Ishikawa (cell line): ENCODE measurements at regions not wholly inside any gene's neighbourhood (a gene's known extent, or its start where the extent isn't known, plus 50 kb on each side); places are given as distances from the start of the nearest gene placed in this dataset.

Experiments used
- CEBPB ChIP-seq: IDR thresholded peaks from 2 replicates; pipeline ENCODE4 v1.6.1; 2012
- EP300 ChIP-seq: IDR thresholded peaks from 2 replicates; pipeline ENCODE4 v1.6.1; 2012; ENCODE audit warnings: borderline replicate concordance
- TAF1 ChIP-seq: IDR thresholded peaks from 2 replicates; pipeline ENCODE4 v1.6.1; 2012; ENCODE audit warnings: low read depth, mild to moderate bottlenecking
- YY1 ChIP-seq: IDR thresholded peaks from 2 replicates; pipeline ENCODE4 v1.6.1; 2012; ENCODE audit warnings: low read depth
- TF ChIP-seq, protein P1 (sequence below): IDR thresholded peaks from 2 replicates; pipeline ENCODE4 v1.6.1; 2012; ENCODE audit warnings: low read depth, mild to moderate bottlenecking

DNA sequence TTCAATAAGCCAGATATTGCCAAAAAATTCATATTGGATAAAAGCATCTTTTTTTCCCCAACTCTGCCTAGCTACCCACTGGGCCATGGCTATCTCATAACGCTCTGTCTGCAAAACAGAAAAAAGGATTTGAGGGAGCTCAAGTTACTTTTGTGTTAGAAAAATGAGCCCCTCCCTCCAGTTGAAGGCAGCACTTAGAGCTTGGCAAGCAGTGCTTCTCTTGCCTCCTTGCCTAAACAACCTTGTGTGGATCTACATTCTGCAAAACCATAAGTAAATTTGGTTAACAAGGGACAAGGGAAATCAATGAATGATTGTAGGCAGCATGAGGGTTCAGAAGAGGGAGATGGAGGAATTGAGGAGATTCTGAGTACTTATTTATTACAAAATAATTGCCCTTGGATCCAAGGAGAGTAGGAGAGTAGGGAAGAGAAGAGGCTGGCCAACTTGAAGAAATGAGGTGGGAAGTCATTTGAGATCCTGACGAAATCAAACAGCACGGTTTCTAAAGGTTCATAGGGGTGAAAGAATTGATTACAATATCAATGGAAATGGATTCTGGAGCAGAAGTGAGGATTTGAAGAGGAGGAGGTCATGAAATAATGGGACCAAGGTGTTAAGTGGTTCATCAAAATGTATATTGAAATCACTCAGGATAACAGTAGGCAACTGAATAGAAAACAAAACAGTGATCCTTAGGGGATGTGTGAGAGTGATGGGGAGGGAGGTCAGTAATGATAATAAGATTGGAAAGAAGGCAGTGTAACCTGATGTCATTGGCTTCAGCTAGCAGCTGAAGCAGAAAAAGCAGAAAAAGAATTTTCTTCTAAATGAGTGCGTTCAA is 434.8 kb upstream of the IGFBP7 start:
- TF ChIP-seq, protein P1, sequence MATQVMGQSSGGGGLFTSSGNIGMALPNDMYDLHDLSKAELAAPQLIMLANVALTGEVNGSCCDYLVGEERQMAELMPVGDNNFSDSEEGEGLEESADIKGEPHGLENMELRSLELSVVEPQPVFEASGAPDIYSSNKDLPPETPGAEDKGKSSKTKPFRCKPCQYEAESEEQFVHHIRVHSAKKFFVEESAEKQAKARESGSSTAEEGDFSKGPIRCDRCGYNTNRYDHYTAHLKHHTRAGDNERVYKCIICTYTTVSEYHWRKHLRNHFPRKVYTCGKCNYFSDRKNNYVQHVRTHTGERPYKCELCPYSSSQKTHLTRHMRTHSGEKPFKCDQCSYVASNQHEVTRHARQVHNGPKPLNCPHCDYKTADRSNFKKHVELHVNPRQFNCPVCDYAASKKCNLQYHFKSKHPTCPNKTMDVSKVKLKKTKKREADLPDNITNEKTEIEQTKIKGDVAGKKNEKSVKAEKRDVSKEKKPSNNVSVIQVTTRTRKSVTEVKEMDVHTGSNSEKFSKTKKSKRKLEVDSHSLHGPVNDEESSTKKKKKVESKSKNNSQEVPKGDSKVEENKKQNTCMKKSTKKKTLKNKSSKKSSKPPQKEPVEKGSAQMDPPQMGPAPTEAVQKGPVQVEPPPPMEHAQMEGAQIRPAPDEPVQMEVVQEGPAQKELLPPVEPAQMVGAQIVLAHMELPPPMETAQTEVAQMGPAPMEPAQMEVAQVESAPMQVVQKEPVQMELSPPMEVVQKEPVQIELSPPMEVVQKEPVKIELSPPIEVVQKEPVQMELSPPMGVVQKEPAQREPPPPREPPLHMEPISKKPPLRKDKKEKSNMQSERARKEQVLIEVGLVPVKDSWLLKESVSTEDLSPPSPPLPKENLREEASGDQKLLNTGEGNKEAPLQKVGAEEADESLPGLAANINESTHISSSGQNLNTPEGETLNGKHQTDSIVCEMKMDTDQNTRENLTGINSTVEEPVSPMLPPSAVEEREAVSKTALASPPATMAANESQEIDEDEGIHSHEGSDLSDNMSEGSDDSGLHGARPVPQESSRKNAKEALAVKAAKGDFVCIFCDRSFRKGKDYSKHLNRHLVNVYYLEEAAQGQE = no peak
- no peak for TF ChIP-seq YY1
- no peak for TF ChIP-seq EP300
- TF ChIP-seq CEBPB = no peak
- no peak for TF ChIP-seq TAF1
